Esophagus squamous epithelium (tissue), 5 donors: ENCODE measurements at regions not wholly inside any gene's neighbourhood (a gene's known extent, or its start where the extent isn't known, plus 50 kb on each side); places are given as distances from the start of the nearest gene placed in this dataset.

ENCODE experiments used
- DNase-seq: peaks from one replicate; lab custom pipeline; 2025; lab: John Stamatoyannopoulos, UW
- H3K27ac ChIP-seq, 4 donors: fragments of 200-600 bp; sonication (generic); one replicate each; pipeline ENCODE4 v1.5.1; 2016 to 2019; ENCODE audit warnings: mild to moderate bottlenecking in 1 of 4
- H3K27me3 ChIP-seq, 4 donors: fragments of 200-600 bp; sonication (generic); 1 replicate in 3 of 4; 2 replicates in 1 of 4; pipeline versions ENCODE4 v1.5.1 to v1.6.0; 2017 to 2021; ENCODE audit warnings: antibody characterized with exemption in 1 of 4
- H3K36me3 ChIP-seq, 3 donors: fragments of 200-600 bp; sonication (generic); one replicate each; pipeline ENCODE4 v1.5.1; 2016 to 2019
- H3K4me1 ChIP-seq, 3 donors: fragments of 200-600 bp; sonication (generic); one replicate each; pipeline ENCODE4 v1.5.1; 2017 to 2019
- H3K4me3 ChIP-seq, 4 donors: fragments of 200-600 bp; sonication (generic); 1 replicate in 3 of 4; 2 replicates in 1 of 4; pipeline ENCODE4 v1.5.1; 2016 to 2019; ENCODE audit warnings: mild to moderate bottlenecking in 2 of 4, moderate library complexity in 1 of 4
- H3K9me3 ChIP-seq, 3 donors: fragments of 200-600 bp; sonication (generic); one replicate each; pipeline ENCODE4 v1.5.1; 2016 to 2019
- CTCF ChIP-seq, 6 experiments: fragments of 450-650 bp in 4 of 6; fragments of 200-600 bp in 2 of 6; sonication (generic) in 2 of 6; IDR thresholded peaks; one replicate each; pipeline ENCODE4 v1.5.1; 2016 to 2019; ENCODE audit warnings: antibody characterized with exemption in 6 of 6, mild to moderate bottlenecking in 4 of 6, moderate library complexity in 4 of 6
- POLR2A ChIP-seq, 4 donors: fragments of 450-650 bp; IDR thresholded peaks; one replicate each; pipeline ENCODE4 v1.6.1; 2017; ENCODE audit warnings: antibody characterized with exemption in 4 of 4, mild to moderate bottlenecking in 4 of 4, moderate library complexity in 3 of 4
- WGBS, 2 donors: methylation state at CpG; one replicate each; pipeline ENCODE4 v1.1.5; 2018; 5-methylcytosine and 5-hydroxymethylcytosine counted together
- intact Hi-C: fragments of 100-400 bp; cut with DNase I; formaldehyde crosslinking; loops from one replicate; pipeline ENCODE4 v1.15.0; 2022
- donor health status: DM: yes; HTN: yes; CAD: no.

GRCh38 chr7:45988405-45989057 lies 67.5 kb upstream of the IGFBP3 start:
- 68 to 83% methylated on average over 5 of the region's 9 CpGs for WGBS, 2 donors

GRCh38 chr7:45987521-45988290 lies 66.6 kb upstream of the IGFBP3 start:
- Histone ChIP-seq H3K36me3 (no peaks in the 10 kb centered on the region), H3K4me1 (no peaks in the 10 kb centered on the region), H3K27ac (no peak overlapping the region), H3K27me3 (no peaks in the 10 kb centered on the region), H3K9me3 (no peaks in the 10 kb centered on the region), H3K4me3 (no peak overlapping the region)
- 49 to 72% methylated on average over 9 to 12 of the region's 14 CpGs for WGBS, 2 donors
- no peak for TF ChIP-seq POLR2A (IDR thresholded peaks at IDR 0.05)
- no peak for TF ChIP-seq CTCF (IDR thresholded peaks at IDR 0.05)
- DNase-seq = no peak
- intact Hi-C loops = no loop called here

More at GRCh38 chr7:45988405-45989057, 67.5 kb upstream of the IGFBP3 start:
- H3K27me3 ChIP-seq = no peaks in the 10 kb centered on the region
- intact Hi-C loops = no loop called here
- TF ChIP-seq CTCF (IDR thresholded peaks at IDR 0.05) (no peak), POLR2A (IDR thresholded peaks at IDR 0.05) (no peak)
- no peak for DNase-seq
- H3K4me3 ChIP-seq = no peak overlapping the region
- H3K27ac ChIP-seq = no peak overlapping the region
- no peaks in the 10 kb centered on the region for H3K4me1 ChIP-seq
- no peaks in the 10 kb centered on the region for H3K9me3 ChIP-seq
- H3K36me3 ChIP-seq = no peaks in the 10 kb centered on the region

- no peaks in the 10 kb centered on the region for H3K27me3 ChIP-seq
- intact Hi-C loops = no loop called here
- no peaks in the 10 kb centered on the region for H3K4me1 ChIP-seq
- H3K9me3 ChIP-seq = no peaks in the 10 kb centered on the region
- no peak for TF ChIP-seq CTCF (IDR thresholded peaks at IDR 0.05)
- TF ChIP-seq POLR2A (IDR thresholded peaks at IDR 0.05) = no peak
- 88 to 91% methylated on average over 16 of the region's 17 CpGs for WGBS, 2 donors
- H3K36me3 ChIP-seq = no peaks in the 10 kb centered on the region
- no peak overlapping the region for H3K27ac ChIP-seq
- H3K4me3 ChIP-seq = no peak overlapping the region
- no peak for DNase-seq
Measured at GRCh38 chr7:45986355-45987298, 65.6 kb upstream of the IGFBP3 start.

- no peaks in the 10 kb centered on the region for H3K9me3 ChIP-seq
- WGBS, 2 donors = 28 to 54% methylated on average over 2 of the region's 4 CpGs
- no peak for DNase-seq
- H3K4me1 ChIP-seq = no peaks in the 10 kb centered on the region
- intact Hi-C loops = no loop called here
- H3K4me3 ChIP-seq = no peak overlapping the region
- no peaks in the 10 kb centered on the region for H3K27me3 ChIP-seq
- H3K27ac ChIP-seq = no peak overlapping the region
- TF ChIP-seq POLR2A (IDR thresholded peaks at IDR 0.05) = no peak
- no peak for TF ChIP-seq CTCF (IDR thresholded peaks at IDR 0.05)
- H3K36me3 ChIP-seq = no peaks in the 10 kb centered on the region
Measured at GRCh38 chr7:45985902-45986301, 64.8 kb upstream of the IGFBP3 start.
